ENCODE measurements at regions not wholly inside any gene's neighbourhood (a gene's known extent, or its start where the extent isn't known, plus 50 kb on each side); places are given as distances from the start of the nearest gene placed in this dataset.
"Not testable (repeated sequence)": the region's sequence is repeated elsewhere in the genome, so short reads cannot be mapped to it uniquely, and the experiment has no call there.

DNA sequence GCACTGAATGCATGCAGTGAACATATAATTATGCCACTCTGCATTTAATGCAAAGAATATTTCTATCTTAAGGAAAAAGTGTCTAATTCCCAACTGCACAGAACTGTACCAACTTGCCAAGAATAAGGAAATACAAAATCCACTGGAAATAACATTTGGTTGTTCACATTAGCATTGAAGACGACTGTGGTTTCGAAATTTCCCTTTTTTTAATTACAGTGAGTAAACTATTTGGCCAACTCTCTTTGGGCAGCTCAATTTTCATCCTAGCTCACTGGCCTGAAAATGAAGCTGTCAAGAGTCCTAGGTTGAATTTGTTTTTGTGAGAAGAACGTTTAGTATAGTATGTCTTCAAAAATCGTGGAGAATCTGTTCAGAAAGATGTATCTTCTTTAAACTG, 81.6 kb upstream of the MID1 start:
- H3K4me1 ChIP-seq (ENCODE audit: insufficient read depth, low read length, severe bottlenecking), result no peaks in the 10 kb centered on the region
- no peaks in the 10 kb centered on the region for H3F3A ChIP-seq (ENCODE audit: insufficient read depth, low read length)
- H3K9ac ChIP-seq (ENCODE audit: low read length), result no peak overlapping the region
- H3K9me3 ChIP-seq (ENCODE audit: low read length), result no peaks in the 10 kb centered on the region
- no peaks in the 10 kb centered on the region for H4K20me1 ChIP-seq (ENCODE audit: insufficient read depth, low read length)
- no peaks in the 10 kb centered on the region for H3K36me3 ChIP-seq (ENCODE audit: insufficient read depth, low read length)
- no peak overlapping the region for H3K4me2 ChIP-seq (ENCODE audit: low read length)
- no peaks in the 10 kb centered on the region for H3K9me2 ChIP-seq (ENCODE audit: low read depth, low read length)
- H3K27me3 ChIP-seq (ENCODE audit: insufficient read depth, low read length), result no peaks in the 10 kb centered on the region
- H3K27ac ChIP-seq (ENCODE audit: low read depth, low read length, poor library complexity, severe bottlenecking), result no peak overlapping the region
- no peak overlapping the region for H2AFZ ChIP-seq (ENCODE audit: low read length)
- no peaks in the 10 kb centered on the region for H3K79me2 ChIP-seq (ENCODE audit: insufficient read depth, low read length)
- TF ChIP-seq EZH2 (IDR thresholded peaks at IDR 0.05; ENCODE audit: borderline replicate concordance, low read length), result no peak
- TF ChIP-seq, protein P1, sequence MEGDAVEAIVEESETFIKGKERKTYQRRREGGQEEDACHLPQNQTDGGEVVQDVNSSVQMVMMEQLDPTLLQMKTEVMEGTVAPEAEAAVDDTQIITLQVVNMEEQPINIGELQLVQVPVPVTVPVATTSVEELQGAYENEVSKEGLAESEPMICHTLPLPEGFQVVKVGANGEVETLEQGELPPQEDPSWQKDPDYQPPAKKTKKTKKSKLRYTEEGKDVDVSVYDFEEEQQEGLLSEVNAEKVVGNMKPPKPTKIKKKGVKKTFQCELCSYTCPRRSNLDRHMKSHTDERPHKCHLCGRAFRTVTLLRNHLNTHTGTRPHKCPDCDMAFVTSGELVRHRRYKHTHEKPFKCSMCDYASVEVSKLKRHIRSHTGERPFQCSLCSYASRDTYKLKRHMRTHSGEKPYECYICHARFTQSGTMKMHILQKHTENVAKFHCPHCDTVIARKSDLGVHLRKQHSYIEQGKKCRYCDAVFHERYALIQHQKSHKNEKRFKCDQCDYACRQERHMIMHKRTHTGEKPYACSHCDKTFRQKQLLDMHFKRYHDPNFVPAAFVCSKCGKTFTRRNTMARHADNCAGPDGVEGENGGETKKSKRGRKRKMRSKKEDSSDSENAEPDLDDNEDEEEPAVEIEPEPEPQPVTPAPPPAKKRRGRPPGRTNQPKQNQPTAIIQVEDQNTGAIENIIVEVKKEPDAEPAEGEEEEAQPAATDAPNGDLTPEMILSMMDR (IDR thresholded peaks at IDR 0.05; ENCODE audit: low read length), result no peak
- H3K4me3 ChIP-seq (ENCODE audit: low read depth, low read length, poor library complexity, severe bottlenecking), result no peak overlapping the region

DNA sequence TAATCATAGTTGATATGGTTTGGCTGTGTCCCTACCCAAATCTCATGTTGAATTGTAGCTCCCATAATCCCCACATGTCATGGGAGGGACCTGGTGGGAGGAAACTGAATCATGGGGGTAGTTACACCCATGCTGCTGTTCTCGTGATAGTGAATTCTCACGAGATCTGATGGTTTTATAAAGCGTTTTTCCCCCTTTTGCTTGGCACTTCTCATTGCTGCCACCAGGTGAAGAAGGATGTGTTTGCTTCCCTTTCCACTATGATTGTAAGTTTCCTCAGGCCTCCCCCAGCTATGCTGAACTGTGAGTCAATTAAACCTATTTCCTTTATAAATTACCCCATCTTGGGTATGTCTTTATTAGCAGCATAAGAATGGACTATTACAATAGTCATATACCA, 86.0 kb upstream of the MID1 start:
- H3K79me2 ChIP-seq (ENCODE audit: insufficient read depth, low read length); H3K4me3 ChIP-seq (ENCODE audit: low read depth, low read length, poor library complexity, severe bottlenecking); H3K4me2 ChIP-seq (ENCODE audit: low read length); H3K4me1 ChIP-seq (ENCODE audit: insufficient read depth, low read length, severe bottlenecking); H3K27me3 ChIP-seq (ENCODE audit: insufficient read depth, low read length); H3K36me3 ChIP-seq (ENCODE audit: insufficient read depth, low read length); H3F3A ChIP-seq (ENCODE audit: insufficient read depth, low read length); H3K9me3 ChIP-seq (ENCODE audit: low read length); H3K27ac ChIP-seq (ENCODE audit: low read depth, low read length, poor library complexity, severe bottlenecking); H4K20me1 ChIP-seq (ENCODE audit: insufficient read depth, low read length); H2AFZ ChIP-seq (ENCODE audit: low read length); H3K9ac ChIP-seq (ENCODE audit: low read length); H3K9me2 ChIP-seq (ENCODE audit: low read depth, low read length): not testable (repeated sequence)

DNA sequence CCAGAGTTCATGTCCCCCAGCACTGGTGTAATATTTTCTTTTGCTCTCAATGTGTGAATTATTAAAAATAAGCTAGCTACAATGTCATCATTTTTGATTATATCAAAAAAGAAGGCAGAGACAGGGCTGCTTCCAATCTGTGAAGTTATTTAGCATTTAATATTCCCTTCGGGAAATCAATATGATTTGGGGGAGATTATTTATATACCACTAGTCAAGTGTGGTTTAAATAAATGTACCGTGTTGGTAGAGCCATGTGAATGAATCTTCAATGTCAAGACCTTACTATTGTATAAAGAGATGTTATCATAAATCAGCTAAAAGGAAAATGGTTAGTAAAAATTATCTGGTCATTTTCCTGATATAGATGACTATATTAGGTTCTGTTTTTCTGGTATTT, 87.4 kb upstream of the MID1 start:
- no peak overlapping the region for H3K4me2 ChIP-seq (ENCODE audit: low read length)
- no peaks in the 10 kb centered on the region for H3F3A ChIP-seq (ENCODE audit: insufficient read depth, low read length)
- H3K4me3 ChIP-seq (ENCODE audit: low read depth, low read length, poor library complexity, severe bottlenecking), result no peak overlapping the region
- no peak overlapping the region for H3K9ac ChIP-seq (ENCODE audit: low read length)
- no peaks in the 10 kb centered on the region for H3K36me3 ChIP-seq (ENCODE audit: insufficient read depth, low read length)
- H3K27me3 ChIP-seq (ENCODE audit: insufficient read depth, low read length), result no peaks in the 10 kb centered on the region
- TF ChIP-seq, protein P1 (IDR thresholded peaks at IDR 0.05; ENCODE audit: low read length), result no peak
- TF ChIP-seq EZH2 (IDR thresholded peaks at IDR 0.05; ENCODE audit: borderline replicate concordance, low read length), result no peak
- H3K9me3 ChIP-seq (ENCODE audit: low read length), result no peaks in the 10 kb centered on the region
- no peaks in the 10 kb centered on the region for H3K9me2 ChIP-seq (ENCODE audit: low read depth, low read length)
- no peak overlapping the region for H3K27ac ChIP-seq (ENCODE audit: low read depth, low read length, poor library complexity, severe bottlenecking)
- H3K79me2 ChIP-seq (ENCODE audit: insufficient read depth, low read length), result no peaks in the 10 kb centered on the region
- no peaks in the 10 kb centered on the region for H3K4me1 ChIP-seq (ENCODE audit: insufficient read depth, low read length, severe bottlenecking)
- H2AFZ ChIP-seq (ENCODE audit: low read length), result no peak overlapping the region
- no peaks in the 10 kb centered on the region for H4K20me1 ChIP-seq (ENCODE audit: insufficient read depth, low read length)

DNA sequence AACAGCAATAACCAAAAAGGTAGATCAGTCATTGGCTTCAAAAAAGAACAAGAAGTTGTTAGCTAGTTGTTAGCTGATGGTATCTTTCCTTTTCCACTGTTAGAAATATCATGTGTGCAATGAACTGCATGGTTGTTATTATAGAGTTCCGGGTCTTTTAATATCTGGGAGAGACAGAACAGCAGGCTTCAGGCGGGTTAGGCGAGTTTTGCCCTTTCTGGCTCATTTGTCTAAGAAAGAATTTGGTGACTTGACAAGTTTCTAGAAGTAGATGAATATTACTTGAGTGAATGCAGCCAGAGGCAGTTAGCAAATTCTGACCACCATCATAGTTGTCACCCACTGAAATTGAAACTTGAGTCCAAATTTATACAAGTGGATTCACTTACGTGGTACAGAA, 88.9 kb upstream of the MID1 start:
- TF ChIP-seq, protein P1 (IDR thresholded peaks at IDR 0.05; ENCODE audit: low read length), result no peak
- TF ChIP-seq EZH2 (IDR thresholded peaks at IDR 0.05; ENCODE audit: borderline replicate concordance, low read length), result no peak
- no peak overlapping the region for H3K4me2 ChIP-seq (ENCODE audit: low read length)
- no peak overlapping the region for H3K4me3 ChIP-seq (ENCODE audit: low read depth, low read length, poor library complexity, severe bottlenecking)
- H3K9ac ChIP-seq (ENCODE audit: low read length), result no peak overlapping the region
- H3K27ac ChIP-seq (ENCODE audit: low read depth, low read length, poor library complexity, severe bottlenecking), result no peak overlapping the region
- no peak overlapping the region for H2AFZ ChIP-seq (ENCODE audit: low read length)
- H3F3A ChIP-seq (ENCODE audit: insufficient read depth, low read length), result no peaks in the 10 kb centered on the region
- no peaks in the 10 kb centered on the region for H3K9me3 ChIP-seq (ENCODE audit: low read length)
- no peaks in the 10 kb centered on the region for H4K20me1 ChIP-seq (ENCODE audit: insufficient read depth, low read length)
- H3K36me3 ChIP-seq (ENCODE audit: insufficient read depth, low read length), result no peaks in the 10 kb centered on the region
- no peaks in the 10 kb centered on the region for H3K79me2 ChIP-seq (ENCODE audit: insufficient read depth, low read length)
- H3K9me2 ChIP-seq (ENCODE audit: low read depth, low read length), result no peaks in the 10 kb centered on the region
- no peaks in the 10 kb centered on the region for H3K27me3 ChIP-seq (ENCODE audit: insufficient read depth, low read length)
- H3K4me1 ChIP-seq (ENCODE audit: insufficient read depth, low read length, severe bottlenecking), result no peaks in the 10 kb centered on the region
